ENCODE measurements at regions not wholly inside any gene's neighbourhood (a gene's known extent, or its start where the extent isn't known, plus 50 kb on each side); places are given as distances from the start of the nearest gene placed in this dataset.

DNA sequence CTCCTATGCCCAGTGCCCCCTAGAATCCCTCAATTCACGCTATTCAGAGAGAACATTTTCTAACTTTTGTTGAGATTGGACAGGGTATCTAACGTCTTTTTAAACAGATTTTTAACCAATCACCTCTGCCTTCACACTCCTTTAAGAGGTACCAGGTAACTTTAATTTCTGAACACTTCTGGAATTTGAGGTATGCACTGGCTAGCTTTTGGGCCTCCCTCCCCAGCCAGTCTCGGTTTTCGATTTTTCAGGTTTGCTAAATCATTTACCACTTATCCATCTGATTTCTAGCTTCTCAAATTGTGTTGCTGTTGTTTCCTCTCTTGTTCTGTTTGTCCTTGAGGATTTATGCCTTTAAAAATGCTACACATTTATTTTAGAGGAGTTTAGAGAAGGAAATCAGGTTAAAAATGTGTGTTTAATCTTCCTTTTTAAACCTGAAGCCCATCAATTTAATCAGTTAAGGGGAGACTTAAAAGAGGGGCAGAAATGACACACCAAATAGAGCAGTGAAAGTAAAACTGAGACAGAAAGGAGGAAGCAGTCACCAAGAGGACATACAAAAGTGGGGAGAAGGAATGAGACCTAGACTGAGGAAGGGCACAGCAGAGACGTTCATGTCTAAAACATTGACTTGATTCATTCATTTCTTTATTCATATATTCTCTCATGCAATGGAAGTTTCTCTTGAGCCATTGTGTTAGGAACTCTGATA lies 139.6 kb upstream of the HTR2A start:
- TF ChIP-seq, protein P1, sequence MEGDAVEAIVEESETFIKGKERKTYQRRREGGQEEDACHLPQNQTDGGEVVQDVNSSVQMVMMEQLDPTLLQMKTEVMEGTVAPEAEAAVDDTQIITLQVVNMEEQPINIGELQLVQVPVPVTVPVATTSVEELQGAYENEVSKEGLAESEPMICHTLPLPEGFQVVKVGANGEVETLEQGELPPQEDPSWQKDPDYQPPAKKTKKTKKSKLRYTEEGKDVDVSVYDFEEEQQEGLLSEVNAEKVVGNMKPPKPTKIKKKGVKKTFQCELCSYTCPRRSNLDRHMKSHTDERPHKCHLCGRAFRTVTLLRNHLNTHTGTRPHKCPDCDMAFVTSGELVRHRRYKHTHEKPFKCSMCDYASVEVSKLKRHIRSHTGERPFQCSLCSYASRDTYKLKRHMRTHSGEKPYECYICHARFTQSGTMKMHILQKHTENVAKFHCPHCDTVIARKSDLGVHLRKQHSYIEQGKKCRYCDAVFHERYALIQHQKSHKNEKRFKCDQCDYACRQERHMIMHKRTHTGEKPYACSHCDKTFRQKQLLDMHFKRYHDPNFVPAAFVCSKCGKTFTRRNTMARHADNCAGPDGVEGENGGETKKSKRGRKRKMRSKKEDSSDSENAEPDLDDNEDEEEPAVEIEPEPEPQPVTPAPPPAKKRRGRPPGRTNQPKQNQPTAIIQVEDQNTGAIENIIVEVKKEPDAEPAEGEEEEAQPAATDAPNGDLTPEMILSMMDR (IDR thresholded peaks at IDR 0.05): no peak
- TF ChIP-seq POLR2A (IDR thresholded peaks at IDR 0.05): no peak
